NCI-H128 (cell line): ENCODE measurements at regions not wholly inside any gene's neighbourhood (a gene's known extent, or its start where the extent isn't known, plus 50 kb on each side); places are given as distances from the start of the nearest gene placed in this dataset.

Source experiments
- DNase-seq: peaks from one replicate; lab custom pipeline; 2025; ENCODE audit not compliant: unreplicated experiment; lab: John Stamatoyannopoulos, UW

GRCh38 chr7:35504365-35504764 lies 190.6 kb downstream of the HERPUD2 start:
- no peak for DNase-seq

- DNase-seq = no peak
These were observed 193.3 kb downstream of the HERPUD2 start for GRCh38 chr7:35501681-35502080.

- no peak for DNase-seq
These were observed 195.7 kb downstream of the HERPUD2 start for GRCh38 chr7:35499226-35499625.

- no peak for DNase-seq
These were observed 196.5 kb downstream of the HERPUD2 start for GRCh38 chr7:35498416-35498815.

- no peak for DNase-seq
These were observed 199.1 kb downstream of the HERPUD2 start for GRCh38 chr7:35495844-35496243.

- DNase-seq = no peak
These were observed 199.6 kb downstream of the HERPUD2 start for GRCh38 chr7:35495377-35495776.

GRCh38 chr7:35494407-35494806 lies 200.5 kb downstream of the HERPUD2 start:
- no peak for DNase-seq

- DNase-seq = no peak
These were observed 202.3 kb downstream of the HERPUD2 start for GRCh38 chr7:35492451-35493175.

- DNase-seq = no peak
These were observed 203.7 kb downstream of the HERPUD2 start for GRCh38 chr7:35491233-35491632.

GRCh38 chr7:35487841-35488240 lies 207.1 kb downstream of the HERPUD2 start:
- DNase-seq = no peak

GRCh38 chr7:35487402-35487801 lies 207.5 kb downstream of the HERPUD2 start:
- DNase-seq = no peak

GRCh38 chr7:35485436-35485835 lies 209.5 kb downstream of the HERPUD2 start:
- DNase-seq = no peak

GRCh38 chr7:35483568-35483967 lies 211.4 kb downstream of the HERPUD2 start:
- no peak for DNase-seq

- DNase-seq = no peak
These were observed 212.7 kb downstream of the HERPUD2 start for GRCh38 chr7:35482231-35482630.

GRCh38 chr7:35480806-35481205 lies 214.1 kb downstream of the HERPUD2 start:
- no peak for DNase-seq

- DNase-seq = no peak
These were observed 217.3 kb downstream of the HERPUD2 start for GRCh38 chr7:35477609-35478008.

- DNase-seq = no peak
These were observed 220.2 kb upstream of the TBX20 start for GRCh38 chr7:35474100-35474499.

GRCh38 chr7:35468606-35469005 lies 214.7 kb upstream of the TBX20 start:
- no peak for DNase-seq

- DNase-seq = no peak
These were observed 213.6 kb upstream of the TBX20 start for GRCh38 chr7:35467456-35467978.

- DNase-seq = no peak
These were observed 212.0 kb upstream of the TBX20 start for GRCh38 chr7:35465791-35466336.

GRCh38 chr7:35463751-35464150 lies 209.9 kb upstream of the TBX20 start:
- no peak for DNase-seq

- DNase-seq = no peak
These were observed 209.3 kb upstream of the TBX20 start for GRCh38 chr7:35463176-35463700.
